ENCODE measurements at regions not wholly inside any gene's neighbourhood (a gene's known extent, or its start where the extent isn't known, plus 50 kb on each side); places are given as distances from the start of the nearest gene placed in this dataset.

DNA sequence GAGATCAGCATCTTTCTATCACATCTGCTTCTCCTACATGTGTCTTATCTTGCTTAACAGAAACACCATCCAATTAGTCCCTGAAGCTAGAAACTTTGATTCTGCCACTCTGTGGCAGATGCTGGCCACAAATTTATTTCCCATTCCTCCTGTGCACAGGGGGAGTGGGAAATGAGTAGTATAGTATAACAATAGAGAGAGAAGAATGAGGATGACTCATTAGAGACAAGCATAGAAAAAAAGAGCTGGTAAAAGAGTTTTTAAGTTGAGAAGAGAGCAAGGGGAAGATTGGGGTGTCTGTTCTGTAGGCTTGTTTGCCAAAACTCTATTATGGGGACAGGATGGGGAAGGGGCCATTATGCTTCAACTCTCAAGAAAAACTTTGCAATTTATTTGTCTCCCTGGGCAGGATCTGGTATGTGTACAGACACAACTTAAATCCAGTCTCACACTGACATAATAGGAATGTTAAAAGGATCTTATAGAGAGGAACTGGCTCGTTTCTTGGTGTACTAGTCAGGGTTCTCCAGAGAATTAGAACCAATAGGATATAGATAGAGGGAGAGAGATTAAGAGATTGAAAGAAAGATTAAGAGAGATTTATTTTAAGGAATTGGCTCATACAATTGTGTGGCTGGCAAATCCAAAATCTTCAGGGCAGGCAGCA is 142.6 kb upstream of the CPSF6 start:
- DNase-seq (ENCODE audit: low read depth) = no peak

DNA sequence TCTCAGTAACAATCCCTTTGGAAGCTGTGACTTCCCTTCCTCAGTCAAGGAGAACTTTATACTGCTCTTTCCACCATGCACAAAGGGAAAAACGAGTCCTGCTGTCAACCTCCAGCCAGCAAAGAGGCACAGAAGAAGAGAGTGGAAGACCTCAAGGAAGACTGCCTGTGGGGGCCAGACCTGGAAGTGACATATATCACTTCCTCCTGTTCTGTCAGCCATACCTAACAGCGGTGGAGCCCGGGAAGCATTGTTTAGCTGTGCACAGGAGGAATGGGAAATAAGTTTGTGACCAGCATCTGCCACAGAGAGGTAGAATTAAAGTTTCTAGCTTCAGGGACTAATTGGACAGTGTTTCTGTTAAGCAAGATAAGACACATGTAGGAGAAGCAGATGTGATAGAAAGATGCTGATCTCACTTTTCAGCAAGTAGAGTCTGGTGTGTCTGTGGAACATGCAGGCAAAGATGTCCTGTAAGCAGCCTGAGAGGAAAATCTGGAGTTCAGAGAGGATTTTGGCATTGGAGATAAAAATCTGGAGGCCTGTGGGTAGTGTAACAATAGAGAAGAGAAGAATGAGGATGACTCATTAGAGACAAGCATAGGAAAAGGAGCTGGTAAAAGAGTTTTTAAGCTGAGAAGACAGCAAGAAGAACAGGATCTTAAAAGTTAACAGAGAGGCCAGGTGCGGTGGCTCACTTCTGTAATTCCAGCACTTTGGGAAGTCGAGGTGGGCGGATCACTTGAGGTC is 141.6 kb upstream of the CPSF6 start:
- DNase-seq (ENCODE audit: low read depth) = no peak

DNA sequence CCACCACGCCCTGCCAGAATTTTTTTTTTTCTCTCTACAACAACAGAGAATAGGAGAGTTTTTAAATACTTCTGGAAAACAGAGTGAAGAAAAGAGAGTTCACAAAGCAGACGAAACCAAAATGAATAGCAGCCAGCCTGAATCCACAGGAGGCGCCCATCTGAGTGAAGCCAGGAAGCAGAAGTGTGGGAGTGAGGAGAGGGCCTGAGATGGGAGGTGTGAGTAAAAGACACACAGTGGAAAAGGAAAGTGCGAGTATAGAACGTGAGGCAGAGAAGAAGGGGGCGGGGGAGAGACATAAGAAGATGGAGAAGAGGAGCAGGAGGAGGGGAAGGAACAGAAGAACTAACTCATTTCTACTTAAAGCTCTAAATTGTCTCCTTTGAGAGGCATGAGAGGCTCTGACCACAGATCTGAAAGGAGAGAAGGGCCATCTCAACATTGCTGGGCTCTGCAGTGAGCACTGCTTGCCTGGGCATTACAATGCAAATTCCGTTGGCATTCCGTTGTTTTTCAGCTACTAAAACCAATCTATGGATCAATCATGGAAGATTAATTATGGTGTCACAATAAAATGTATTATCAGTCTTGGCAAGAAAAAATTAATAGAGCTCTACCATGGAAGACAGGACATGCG is 140.1 kb upstream of the CPSF6 start:
- DNase-seq (ENCODE audit: low read depth) = no peak

DNA sequence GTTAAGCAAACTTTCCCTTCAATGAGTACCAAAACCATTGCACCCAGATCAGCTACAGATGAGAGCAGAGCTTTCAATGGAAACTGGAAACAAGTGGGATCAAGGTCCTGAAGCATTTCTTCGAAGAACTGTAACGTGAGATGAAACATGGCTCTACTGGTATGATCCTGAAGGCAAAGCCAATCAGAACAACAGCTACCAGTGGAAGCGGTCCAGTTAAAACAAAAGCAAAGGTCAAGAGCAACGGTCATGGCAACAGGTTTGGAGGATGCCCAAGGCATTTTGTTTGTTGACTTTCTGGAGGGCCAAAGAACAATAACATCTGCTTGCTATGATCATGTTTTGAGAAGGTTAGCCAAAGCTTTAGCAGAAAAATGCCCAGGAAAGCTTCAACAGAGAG is 137.9 kb upstream of the CPSF6 start:
- no peak for DNase-seq (ENCODE audit: low read depth)

DNA sequence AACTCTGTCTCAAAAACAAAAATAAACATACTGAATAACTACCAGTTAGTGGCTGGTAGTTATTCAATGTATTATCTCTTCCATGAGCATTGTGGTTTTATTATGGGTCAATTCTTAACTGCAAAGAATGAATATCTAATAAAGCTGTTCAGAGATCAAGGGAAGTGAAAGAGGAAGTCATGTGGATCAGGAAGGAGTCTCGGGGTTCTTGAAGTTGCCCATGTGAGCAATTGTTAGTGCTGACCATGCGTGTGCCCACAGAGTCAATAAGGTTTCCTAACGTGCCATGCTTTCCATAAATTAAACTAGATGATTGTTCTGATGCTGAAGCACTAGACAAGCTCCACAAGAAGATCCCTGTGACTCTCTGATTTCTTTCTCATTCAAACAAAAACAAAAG is 136.5 kb upstream of the CPSF6 start:
- no peak for DNase-seq (ENCODE audit: low read depth)

DNA sequence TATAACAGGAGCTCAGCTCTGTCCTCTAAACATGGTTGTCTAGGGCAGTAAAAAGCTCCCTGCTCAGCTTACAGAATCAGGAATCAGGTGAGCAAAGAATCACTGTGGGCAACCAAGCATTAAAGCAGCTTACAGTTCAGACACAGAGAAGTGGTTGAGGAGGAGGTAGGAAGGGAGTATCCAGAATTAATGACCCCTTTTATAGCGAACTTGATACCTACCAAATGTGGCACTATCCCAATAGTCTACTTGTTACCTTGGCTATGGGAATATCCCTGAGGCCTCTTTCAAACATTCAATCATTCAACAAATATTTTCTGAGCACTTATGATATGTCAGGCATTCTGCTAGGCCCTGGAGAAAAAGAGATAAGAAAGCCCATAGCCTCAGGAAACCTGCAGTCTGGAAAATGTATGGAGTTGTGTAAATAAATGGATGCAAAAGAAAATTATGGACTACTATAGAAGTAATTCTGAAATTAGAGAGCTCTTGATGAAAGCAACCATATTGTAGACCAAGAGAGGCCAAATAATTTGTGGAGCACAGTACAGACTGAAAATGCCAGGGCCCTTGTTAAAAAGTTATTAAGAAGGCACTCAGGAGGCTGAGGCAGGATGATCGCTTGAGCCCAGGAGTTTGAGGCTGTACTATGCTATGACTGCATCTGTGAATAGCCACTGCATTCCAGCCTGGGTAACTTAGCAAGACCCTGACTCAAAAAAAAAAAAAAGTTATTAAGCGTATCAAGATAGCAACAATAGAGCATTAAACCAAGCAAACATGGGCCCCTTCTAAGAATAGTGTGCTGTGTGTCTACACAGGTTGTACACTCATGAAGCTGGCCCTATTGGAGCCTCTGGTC is 134.0 kb upstream of the CPSF6 start:
- DNase-seq (ENCODE audit: low read depth) = no peak

DNA sequence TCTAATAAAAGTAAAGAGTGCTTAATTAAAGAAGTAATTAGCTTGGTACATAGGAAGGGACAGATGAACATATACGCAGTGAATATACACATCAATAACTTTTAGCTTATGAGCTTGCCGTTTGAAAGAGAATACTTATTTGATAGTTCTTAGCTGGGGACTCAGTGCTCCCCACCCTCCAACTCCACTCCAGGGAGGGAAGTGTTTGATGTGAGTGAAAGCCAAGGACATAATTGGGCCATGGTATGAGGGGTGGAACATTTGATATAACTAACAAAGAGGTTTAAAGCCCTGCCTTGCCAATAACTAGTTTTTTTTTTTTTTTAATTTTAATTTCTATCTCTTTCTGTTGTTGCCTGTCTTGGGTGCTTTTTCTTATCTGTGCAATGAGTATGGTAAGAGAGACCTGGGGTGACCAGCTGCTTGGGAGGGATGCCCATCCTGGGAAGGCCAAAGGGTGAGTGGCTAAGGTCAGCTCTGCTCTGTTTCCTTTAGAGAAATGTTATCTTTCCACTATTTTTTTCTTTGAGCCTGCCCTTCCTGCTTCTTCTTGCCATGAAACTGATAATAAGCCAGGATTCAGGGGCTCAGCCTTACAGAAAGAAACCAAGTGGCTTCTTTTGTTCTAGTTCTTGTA is 132.8 kb upstream of the CPSF6 start:
- no peak for DNase-seq (ENCODE audit: low read depth)

DNA sequence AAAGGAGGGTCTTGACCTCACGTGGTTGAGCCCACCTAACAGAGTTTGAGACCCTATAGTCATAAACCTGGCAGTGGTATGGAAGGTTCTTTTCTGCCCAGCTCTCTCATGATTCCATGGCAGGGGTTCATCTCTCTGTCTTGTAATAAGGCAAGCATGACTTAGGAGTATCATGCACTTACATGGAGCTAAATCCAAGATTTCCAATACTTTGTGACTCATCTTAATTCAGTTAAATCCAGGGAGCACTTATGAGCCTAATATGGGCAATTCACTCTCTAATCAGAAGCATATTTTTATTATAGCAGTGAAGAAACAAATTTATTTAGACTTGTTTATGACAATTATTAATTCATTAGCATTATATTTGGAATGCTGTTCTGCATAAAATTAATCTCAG is 131.8 kb upstream of the CPSF6 start:
- DNase-seq (ENCODE audit: low read depth) = no peak

DNA sequence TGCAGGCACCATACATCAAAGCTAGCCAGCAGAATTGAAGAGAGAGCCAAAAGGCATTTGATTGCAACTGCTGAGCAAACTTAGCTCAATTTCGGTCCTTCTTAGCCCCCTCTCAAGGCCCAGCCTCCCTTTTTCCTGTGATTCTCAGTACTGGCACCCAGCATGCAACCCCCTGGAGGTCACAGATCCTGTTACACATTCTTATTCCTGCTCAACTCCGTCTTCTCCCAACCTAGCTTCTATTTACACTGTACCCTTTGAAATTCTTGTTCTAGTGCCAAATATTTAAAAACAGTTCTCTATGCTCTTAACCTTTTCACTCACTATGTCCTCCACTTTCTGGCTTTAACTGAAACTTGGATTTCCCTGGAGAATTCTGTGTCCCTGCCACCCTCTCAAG is 131.3 kb upstream of the CPSF6 start:
- DNase-seq (ENCODE audit: low read depth) = no peak

DNA sequence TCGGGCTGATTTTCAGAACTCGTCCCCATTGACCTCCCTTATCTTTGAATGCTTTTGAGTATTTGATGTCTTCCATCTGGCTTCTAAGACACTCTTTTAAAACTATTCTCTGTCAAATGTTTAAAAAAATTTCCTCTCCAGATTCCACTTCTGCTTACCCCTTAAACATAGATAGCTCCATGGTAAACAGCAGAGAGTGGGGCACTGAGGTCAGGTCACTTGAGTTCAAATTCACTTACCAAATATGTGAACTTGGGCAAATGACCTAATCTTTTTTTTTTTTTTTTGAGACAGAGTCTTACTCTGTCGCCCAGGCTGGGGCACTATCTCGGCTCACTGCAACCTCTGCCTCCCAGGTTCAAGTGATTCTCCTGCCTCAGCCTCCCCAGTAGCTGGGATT is 126.8 kb upstream of the CPSF6 start:
- DNase-seq (ENCODE audit: low read depth) = no peak

DNA sequence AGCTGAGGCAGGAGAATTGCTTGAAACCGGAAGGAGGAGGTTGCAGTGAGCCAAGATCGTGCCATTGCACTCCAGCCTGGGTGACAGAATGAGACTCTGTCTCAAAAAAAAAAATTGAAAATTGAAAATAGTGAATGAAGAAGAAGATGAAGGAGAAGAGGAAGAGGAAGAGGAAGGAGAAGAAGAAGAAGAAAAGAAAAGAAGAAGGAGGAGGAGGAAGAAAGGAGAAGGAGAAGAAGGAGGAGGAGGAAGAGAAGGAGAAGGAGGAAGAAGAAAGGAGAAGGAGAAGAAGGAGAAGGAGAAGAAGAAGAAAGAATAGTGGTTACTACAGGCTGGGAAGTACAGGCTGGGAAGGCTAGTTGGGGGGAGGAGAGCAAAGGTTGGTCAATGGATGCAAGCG is 124.3 kb upstream of the CPSF6 start:
- no peak for DNase-seq (ENCODE audit: low read depth)

DNA sequence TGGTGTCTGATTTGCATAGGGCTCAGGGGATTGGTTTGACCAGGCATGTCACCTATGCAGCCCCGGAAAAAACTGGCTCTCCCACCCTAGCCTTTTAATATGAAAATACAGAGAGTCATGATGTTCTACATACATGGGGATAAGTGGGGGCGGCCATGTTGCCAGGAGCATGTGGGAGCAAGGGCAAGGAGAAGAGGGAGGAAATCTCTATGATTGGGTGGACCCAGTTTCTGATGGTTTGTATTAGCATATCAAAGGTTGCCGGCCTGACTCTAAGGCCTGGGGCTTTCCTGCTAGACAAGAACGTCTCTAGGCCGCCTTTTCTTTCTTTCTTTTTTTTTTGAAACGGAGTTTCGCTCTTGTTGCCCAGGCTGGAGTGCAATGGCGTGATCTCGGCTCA is 123.4 kb upstream of the CPSF6 start:
- no peak for DNase-seq (ENCODE audit: low read depth)

DNA sequence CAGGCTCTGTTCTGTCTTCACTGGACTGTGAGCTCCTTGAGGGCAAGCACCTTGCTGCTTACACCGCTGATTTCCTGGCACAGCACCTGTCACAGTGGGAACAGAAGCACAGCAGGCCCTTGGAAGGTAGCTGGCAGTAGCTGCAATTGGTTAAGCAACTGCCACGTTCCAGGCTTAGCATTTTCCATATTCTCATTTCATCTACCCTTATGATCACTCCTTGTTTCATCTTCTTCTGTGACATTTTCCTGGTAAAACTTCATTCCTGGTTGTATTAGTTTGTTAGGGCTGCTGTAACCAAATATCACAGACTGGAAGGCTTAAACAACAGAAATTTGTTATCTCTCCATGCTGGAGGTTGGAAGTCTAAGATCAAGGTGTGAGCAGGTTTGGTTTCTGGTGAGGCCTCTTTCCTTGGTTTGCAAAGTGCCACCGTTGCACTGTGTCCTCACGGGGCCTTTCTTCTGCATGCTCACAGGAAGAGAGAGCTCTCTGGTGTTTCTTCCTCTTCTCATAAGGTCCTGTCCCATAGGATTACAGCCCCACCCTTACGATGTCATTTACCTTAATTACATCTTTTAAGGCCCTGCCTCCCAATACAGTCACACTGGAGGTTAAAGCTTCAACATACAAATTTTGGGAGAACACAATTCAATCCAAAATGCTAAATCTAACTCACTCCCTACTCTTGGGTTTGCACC is 121.7 kb upstream of the CPSF6 start:
- DNase-seq (ENCODE audit: low read depth) = no peak

DNA sequence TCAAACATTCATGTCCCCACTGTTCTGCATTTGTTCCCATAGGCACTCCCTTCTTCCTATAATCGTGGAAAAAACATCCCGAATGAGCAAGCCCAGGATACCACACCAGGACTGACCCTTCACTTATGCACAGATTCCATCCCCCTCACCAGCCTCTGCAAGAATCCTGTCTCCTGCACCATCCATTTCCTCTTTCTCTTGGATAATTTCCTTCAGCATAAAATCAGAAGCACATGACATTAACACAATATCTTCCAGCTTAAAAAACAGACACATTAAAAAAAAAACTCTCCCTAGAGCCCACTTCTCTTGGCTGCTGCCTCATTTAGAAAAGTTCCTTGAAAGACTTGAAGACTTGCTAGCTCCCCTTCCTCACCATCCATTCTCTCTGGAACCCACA is 120.9 kb upstream of the CPSF6 start:
- no peak for DNase-seq (ENCODE audit: low read depth)

DNA sequence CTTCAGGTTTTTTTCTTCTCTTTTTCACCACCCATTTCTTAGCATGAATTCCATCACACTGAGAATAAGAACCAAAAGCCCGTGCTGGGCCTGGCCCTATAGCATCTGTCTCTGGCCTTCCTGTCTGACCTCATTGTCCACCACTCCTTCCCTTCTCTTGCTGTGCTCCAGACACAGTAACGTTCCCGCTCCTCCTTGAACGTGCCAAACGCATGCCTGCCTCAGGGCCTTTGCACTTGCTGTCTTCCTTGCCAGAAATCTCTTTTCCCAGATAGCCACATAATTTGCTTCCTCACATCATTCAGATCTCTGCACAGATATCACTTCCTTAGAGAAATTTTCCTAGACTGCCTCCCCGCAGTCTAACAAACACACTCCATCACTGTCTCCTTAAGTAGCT is 119.6 kb upstream of the CPSF6 start:
- no peak for DNase-seq (ENCODE audit: low read depth)

DNA sequence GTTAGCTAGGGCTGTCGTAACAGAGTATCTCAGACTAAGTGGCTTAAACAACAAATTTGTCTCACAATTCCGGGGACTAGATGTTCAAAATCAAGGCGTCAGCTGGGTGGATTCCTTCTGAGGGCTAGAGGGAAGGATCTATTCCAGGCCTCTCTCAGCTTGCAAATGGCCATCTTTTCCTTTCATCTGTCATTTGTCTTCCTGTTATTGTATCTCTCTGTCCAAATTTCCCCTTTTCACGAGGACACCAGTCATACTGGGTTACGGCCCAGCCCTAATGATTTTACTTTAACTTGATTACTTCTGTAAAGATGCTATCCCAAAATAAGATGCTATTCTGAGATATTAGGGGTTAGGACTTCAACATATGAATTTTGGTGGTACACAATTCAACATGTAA is 119.0 kb upstream of the CPSF6 start:
- DNase-seq (ENCODE audit: low read depth) = no peak

DNA sequence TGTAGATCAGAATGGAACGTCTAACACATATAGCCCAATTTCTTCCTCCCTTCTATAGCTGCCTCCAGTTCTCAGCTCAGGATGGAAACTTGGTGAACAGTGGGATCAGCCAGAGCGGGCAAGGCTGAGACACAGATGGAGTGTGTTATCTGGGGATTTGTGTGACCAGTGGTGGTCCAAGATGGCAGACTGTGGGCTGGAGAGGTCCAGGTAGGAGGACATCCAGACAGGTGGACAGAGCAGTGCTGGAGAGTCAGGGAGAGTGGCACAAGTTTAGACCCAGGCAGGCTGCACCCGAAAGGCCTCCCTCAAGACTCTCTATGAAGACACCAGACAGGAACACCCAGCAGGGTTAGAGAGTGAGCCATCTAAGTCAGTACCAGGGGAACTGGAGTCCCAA is 116.1 kb upstream of the CPSF6 start:
- no peak for DNase-seq (ENCODE audit: low read depth)

DNA sequence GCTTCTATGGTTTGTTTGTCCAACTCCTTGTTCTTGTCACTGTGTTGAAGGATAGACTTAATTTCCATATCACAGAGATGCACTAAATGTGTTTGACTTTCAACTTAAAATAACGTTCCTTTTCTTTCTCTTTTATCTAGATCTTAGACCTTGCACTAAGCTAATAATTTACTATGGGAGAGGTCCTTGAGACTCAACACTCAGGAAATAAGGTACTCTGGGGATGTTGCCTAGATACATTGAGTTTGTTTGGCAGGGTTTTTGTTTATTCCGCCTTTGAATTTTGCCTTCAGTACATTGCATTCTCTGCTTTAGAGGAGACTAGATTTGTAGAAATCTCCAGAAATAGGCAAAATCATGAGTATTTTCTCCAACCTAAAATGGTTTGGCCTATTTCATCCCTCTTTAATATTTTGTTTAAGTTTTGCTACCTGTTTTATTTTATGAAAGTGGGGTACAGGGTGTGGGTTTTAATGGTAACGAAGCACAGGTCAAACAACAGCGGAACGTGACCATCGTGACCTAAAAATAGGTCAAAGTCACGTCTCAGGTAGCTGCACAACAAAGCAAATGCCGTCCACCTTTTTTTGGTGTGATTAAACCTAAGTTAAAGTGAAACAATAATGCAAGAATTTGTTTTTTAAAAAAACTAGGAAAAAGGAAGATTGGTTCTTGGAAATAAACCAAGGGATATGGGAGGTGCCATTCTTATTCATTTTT is 115.3 kb upstream of the CPSF6 start:
- DNase-seq (ENCODE audit: low read depth) = no peak

DNA sequence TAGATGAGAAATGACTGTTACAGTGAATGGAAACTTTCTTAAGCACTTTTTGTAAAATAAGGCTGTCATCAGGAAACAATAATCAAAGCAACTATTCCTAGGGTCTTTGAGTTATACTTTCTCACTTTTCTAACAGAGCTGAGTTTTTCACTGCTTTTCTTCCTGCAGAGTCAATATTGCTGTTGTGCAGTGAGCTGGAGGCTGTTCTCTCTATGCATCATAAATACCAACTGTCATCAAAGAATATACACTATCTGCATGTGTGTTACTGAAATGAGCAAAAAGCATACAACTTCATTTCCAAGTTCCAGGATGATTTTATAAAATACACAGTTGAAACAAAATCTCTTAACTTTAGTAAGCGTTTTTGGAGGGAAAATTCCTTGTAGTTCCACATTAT is 110.4 kb upstream of the CPSF6 start:
- DNase-seq (ENCODE audit: low read depth) = no peak

DNA sequence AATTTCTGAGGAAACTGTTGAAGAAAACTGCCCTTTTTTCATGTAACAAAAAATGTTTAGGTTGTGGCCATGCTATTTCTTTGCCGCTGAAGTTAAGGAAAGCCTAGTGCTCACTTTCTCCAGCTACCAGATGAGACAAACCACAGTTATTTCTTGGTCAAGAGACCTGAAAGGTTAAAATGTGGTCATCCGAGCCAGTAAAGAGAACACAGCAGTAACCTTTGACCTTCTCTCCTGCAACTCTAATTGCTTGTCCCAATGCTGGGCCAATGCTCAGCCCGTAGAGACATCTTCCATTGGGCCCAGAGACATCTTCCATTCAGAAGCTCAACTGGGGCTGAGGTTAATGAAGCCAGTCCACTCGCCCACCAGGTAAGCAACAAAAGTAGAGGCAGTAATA is 109.8 kb upstream of the CPSF6 start:
- no peak for DNase-seq (ENCODE audit: low read depth)

DNA sequence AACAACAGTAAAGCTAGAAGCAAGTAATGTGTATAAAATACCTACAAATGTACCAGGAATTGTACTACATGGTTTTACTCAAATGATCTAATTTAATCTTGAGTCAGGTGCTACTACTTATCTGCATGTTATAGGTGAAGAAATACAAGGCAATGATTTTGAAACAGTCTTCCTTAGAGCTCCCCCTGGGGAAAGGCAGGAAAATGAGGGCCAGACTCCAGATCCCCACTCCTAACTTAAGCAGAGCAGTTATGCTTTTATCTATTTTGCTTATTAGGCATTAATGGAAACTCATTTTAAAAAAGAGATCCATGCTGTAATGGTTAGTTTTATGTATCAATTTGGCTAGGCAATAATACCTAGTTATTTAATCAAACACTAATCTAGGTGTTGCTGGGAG is 109.3 kb upstream of the CPSF6 start:
- DNase-seq (ENCODE audit: low read depth) = no peak
